ENCODE measurements at regions not wholly inside any gene's neighbourhood (a gene's known extent, or its start where the extent isn't known, plus 50 kb on each side); places are given as distances from the start of the nearest gene placed in this dataset.

GRCh38 chr6:26295691-26296555, 69.1 kb upstream of the BTN3A2 start:
- TF ChIP-seq TARDBP (IDR thresholded peaks at IDR 0.05) = no peak
- TF ChIP-seq FOXM1 (IDR thresholded peaks at IDR 0.05; ENCODE audit: borderline replicate concordance) = no peak
- TF ChIP-seq NFRKB (IDR thresholded peaks at IDR 0.05) = no peak
- no peak for TF ChIP-seq ELF4 (IDR thresholded peaks at IDR 0.05)
- TF ChIP-seq BHLHE40 (IDR thresholded peaks at IDR 0.05; ENCODE audit: borderline replicate concordance) = no peak
- TF ChIP-seq SUZ12 (IDR thresholded peaks at IDR 0.05) = no peak
- TF ChIP-seq SP1 (IDR thresholded peaks at IDR 0.05) = no peak
- no peak for TF ChIP-seq FOXK2 (IDR thresholded peaks at IDR 0.05)
- no peak for TF ChIP-seq HDGF (IDR thresholded peaks at IDR 0.05; ENCODE audit: borderline replicate concordance)
- no peak for TF ChIP-seq LEF1 (IDR thresholded peaks at IDR 0.05; ENCODE audit: borderline replicate concordance)
- no peak for TF ChIP-seq FOXA1 (IDR thresholded peaks at IDR 0.05)
- TF ChIP-seq ZNF384 (IDR thresholded peaks at IDR 0.05) = no peak
- no peak; the same call in 1 of the 2 replicates for TF ChIP-seq L3MBTL2 (conservative IDR thresholded peaks at IDR 0.05)
- TF ChIP-seq CTBP1 (IDR thresholded peaks at IDR 0.05; ENCODE audit: borderline replicate concordance) = no peak

Measured in HEK293T (cell line).